Neural cell (in vitro differentiated cells): ENCODE measurements at regions not wholly inside any gene's neighbourhood (a gene's known extent, or its start where the extent isn't known, plus 50 kb on each side); places are given as distances from the start of the nearest gene placed in this dataset.
A peak's percentile ranks its signal among the peaks of the same experiment; 100 is the strongest.
"Not testable (repeated sequence)": the region's sequence is repeated elsewhere in the genome, so short reads cannot be mapped to it uniquely, and the experiment has no call there.

ENCODE experiments used
- CTCF ChIP-seq: fragments of 450-650 bp; IDR thresholded peaks from 2 replicates; pipeline ENCODE4 v1.5.1; 2014; ENCODE audit warnings: antibody characterized with exemption, mild to moderate bottlenecking, moderate library complexity; ENCODE audit not compliant: poor library complexity, severe bottlenecking
- EP300 ChIP-seq: fragments of 450-650 bp; conservative IDR thresholded peaks from 2 replicates; pipeline ENCODE4 v1.6.1; 2014; ENCODE audit warnings: antibody characterized with exemption, mild to moderate bottlenecking, moderate library complexity; ENCODE audit not compliant: poor library complexity, severe bottlenecking
- EZH2 ChIP-seq: fragments of 200-600, 300-800 bp; shearing (Covaris generic), sonication (generic); IDR thresholded peaks from 2 replicates; pipeline ENCODE4 v1.6.1; 2014; ENCODE audit warnings: antibody characterized with exemption, low read length, borderline replicate concordance, mild to moderate bottlenecking; ENCODE audit not compliant: insufficient read depth, poor library complexity, severe bottlenecking
- MXI1 ChIP-seq: fragments of 450-650 bp; conservative IDR thresholded peaks from 2 replicates; pipeline ENCODE4 v1.6.1; 2014; ENCODE audit warnings: antibody characterized with exemption, mild to moderate bottlenecking; ENCODE audit not compliant: poor library complexity, severe bottlenecking
- POLR2AphosphoS5 ChIP-seq: IDR thresholded peaks from 2 replicates; pipeline ENCODE4 v1.6.1; 2012
- RAD21 ChIP-seq: fragments of 450-650 bp; conservative IDR thresholded peaks from 2 replicates; pipeline ENCODE4 v1.6.1; 2014; ENCODE audit warnings: antibody characterized with exemption, mild to moderate bottlenecking, moderate library complexity
- REST ChIP-seq: IDR thresholded peaks from 2 replicates; pipeline ENCODE4 v1.6.1; 2012; ENCODE audit warnings: borderline replicate concordance
- SMC3 ChIP-seq: fragments of 450-650 bp; conservative IDR thresholded peaks from 2 replicates; pipeline ENCODE4 v1.6.1; 2014; ENCODE audit warnings: antibody characterized with exemption, mild to moderate bottlenecking, moderate library complexity; ENCODE audit not compliant: poor library complexity
- TAF1 ChIP-seq: IDR thresholded peaks from 2 replicates; pipeline ENCODE4 v1.6.1; 2012; ENCODE audit warnings: low read depth

GRCh38 chr2:196298106-196298723, 126.8 kb upstream of the STK17B start:
- not testable (repeated sequence) for TF ChIP-seq EP300, EZH2, REST, TAF1, POLR2AphosphoS5, MXI1
- TF ChIP-seq CTCF (peak; percentile 78), RAD21 (peak; percentile 86), SMC3 (peak; percentile 84)
